Astrocyte of the spinal cord (primary cell): ENCODE measurements at regions not wholly inside any gene's neighbourhood (a gene's known extent, or its start where the extent isn't known, plus 50 kb on each side); places are given as distances from the start of the nearest gene placed in this dataset.
"Not testable (repeated sequence)": the region's sequence is repeated elsewhere in the genome, so short reads cannot be mapped to it uniquely, and the experiment has no call there.

ENCODE experiments used
- DNase-seq: peaks from one replicate; pipeline ENCODE4 v3.0.0; 2011; ENCODE audit warnings: low read depth, low spot score
- H3K4me3 ChIP-seq: 2 replicates; pipeline ENCODE4 v1.5.1; 2011; ENCODE audit warnings: low read depth, mild to moderate bottlenecking, low read length, moderate library complexity
- in situ Hi-C: cut with HindIII; loops from 2 replicates; pipeline ENCODE4 v1.10.0; 2017; ENCODE audit warnings: low sequenced_read_pairs
- TF ChIP-seq, protein P1 (sequence below): IDR thresholded peaks from 2 replicates; pipeline ENCODE4 v1.5.1; 2012; ENCODE audit warnings: low read depth, mild to moderate bottlenecking, low read length, inconsistent platforms

DNA sequence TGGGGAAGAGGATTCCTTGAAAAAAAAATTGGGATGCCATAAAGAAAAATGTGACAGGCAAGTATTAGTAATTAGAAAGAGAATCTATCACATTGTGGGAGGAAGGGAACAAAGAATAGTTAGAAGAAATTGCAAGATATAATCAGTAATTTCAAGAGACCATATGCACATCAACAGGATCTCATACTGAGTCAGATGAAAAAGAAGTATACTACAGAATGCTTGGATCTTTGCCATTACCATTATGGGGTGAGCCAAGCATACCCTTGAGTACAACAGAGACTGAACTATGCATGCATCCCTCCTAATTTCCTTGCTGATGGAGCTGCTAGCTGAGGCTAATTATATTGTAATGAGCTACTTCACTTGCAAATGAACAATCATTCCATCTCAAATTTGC lies 287.6 kb downstream of the PAPSS1 start:
- in situ Hi-C loops, result no loop called here
- DNase-seq, result peak; percentile 13
- H3K4me3 ChIP-seq, result no peak overlapping the region
- TF ChIP-seq, protein P1, sequence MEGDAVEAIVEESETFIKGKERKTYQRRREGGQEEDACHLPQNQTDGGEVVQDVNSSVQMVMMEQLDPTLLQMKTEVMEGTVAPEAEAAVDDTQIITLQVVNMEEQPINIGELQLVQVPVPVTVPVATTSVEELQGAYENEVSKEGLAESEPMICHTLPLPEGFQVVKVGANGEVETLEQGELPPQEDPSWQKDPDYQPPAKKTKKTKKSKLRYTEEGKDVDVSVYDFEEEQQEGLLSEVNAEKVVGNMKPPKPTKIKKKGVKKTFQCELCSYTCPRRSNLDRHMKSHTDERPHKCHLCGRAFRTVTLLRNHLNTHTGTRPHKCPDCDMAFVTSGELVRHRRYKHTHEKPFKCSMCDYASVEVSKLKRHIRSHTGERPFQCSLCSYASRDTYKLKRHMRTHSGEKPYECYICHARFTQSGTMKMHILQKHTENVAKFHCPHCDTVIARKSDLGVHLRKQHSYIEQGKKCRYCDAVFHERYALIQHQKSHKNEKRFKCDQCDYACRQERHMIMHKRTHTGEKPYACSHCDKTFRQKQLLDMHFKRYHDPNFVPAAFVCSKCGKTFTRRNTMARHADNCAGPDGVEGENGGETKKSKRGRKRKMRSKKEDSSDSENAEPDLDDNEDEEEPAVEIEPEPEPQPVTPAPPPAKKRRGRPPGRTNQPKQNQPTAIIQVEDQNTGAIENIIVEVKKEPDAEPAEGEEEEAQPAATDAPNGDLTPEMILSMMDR, result no peak

DNA sequence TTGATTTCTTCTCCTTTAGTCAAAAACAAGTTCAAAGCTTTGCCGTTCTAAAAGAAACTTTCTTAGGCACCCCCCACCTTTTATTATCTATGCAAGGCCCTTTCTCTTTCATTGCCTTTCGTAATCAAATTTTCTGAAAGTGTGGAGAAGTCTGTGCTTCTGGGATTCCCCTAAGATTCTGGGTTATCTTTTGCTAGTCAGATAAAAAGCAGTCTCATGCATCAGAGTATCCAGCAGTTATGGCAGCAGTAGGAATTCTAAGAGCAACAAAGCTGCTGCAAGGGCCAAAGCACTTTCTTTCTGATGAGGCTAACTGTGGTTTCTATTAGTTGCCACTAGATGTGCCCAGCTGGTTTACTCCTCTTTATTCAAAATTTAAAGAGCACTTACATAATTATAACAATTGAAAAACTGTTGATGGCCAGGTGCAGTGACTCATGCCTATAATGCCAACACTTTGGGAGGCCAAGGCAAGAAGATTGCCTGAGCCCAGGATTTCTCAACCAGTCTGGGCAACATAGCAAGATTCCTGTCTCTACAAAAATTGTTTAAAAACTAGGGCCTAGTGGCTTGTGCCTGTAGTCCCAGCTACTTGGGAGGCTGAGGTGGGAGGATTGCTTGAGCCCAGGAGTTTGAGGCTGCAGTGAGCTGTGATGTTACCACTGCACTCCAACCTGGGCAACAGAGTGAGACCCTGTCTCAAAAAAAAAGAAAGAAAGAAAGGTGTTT lies 296.2 kb downstream of the PAPSS1 start:
- no peak for DNase-seq
- in situ Hi-C loops, result no loop called here
- H3K4me3 ChIP-seq, result no peak overlapping the region
- TF ChIP-seq, protein P1, result no peak

DNA sequence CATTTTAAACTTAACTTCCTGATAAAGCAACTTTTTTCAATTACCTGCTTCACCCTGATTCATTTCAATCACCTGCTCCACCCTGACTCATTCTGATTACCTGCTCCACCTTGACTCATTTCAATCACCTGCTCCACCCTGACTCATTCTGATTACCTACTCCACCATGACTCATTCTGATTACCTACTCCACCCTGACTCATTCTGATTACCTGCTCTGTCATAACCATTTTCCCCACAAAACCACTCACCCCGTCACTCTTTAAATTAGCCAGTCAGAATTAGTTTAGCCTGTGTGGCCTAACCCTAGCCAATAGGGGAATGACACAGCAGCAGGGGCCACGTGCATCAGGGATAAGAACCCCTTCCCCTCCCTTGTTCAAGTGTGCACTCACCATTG lies 300.5 kb downstream of the PAPSS1 start:
- H3K4me3 ChIP-seq, in situ Hi-C loops, DNase-seq: not testable (repeated sequence)

DNA sequence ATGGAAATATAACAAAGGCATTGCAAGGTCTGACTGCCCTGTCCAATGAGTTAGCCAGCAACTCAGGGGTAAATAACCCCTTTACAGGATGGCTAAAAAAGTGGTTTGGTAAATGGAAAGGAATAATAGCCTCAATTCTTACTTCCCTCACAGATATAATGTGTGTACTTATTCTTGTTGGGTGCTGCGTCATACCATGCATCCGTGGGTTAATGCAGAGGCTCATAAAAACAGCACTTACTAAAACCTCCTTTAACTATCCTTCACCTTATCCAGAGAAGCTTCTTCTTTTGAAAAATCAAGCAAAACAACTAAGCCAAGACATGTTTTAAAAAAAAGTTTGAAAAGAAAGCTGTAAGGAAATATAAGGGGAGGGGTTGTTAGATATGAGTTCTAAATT lies 301.0 kb downstream of the PAPSS1 start:
- TF ChIP-seq, protein P1, result no peak
- no peak for DNase-seq
- in situ Hi-C loops, result no loop called here
- no peak overlapping the region for H3K4me3 ChIP-seq

DNA sequence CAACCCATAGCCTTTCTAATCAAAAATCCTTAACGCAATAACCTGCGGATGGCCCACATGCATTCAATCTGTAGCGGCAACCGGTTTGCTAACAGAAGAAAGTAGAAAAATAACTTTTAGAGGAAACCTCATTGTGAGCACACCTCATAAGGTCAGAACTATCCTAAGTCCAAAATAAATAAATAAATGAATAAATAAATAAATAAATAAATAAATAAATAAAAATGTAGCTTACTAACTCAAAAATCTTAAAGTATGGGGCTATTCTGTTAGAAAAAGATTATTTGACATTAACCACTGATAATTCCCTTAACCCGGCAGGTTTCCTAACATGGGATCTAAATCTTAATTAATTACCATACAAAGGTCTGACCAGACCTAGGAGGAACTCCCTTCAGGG lies 304.5 kb downstream of the PAPSS1 start:
- in situ Hi-C loops, DNase-seq, H3K4me3 ChIP-seq: not testable (repeated sequence)

DNA sequence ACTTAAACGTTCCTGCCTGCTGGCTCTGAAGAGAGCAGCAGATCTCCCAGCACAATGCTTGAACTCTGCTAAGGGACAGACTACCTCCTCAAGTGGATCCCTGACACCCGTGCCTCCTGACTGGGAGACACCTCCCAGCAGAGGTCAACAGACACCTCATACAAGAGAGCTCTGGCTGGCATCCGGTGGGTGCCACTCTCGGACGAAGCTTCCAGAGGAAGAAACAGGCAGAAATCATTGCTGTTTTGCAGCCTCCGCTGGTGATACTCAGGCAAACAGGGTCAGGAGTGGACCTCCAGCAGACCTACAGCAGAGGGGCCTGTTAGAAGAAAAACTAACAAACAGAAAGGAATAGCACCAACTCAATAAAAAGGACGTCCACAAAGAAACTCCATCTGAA lies 310.2 kb downstream of the PAPSS1 start:
- DNase-seq, H3K4me3 ChIP-seq, in situ Hi-C loops: not testable (repeated sequence)

DNA sequence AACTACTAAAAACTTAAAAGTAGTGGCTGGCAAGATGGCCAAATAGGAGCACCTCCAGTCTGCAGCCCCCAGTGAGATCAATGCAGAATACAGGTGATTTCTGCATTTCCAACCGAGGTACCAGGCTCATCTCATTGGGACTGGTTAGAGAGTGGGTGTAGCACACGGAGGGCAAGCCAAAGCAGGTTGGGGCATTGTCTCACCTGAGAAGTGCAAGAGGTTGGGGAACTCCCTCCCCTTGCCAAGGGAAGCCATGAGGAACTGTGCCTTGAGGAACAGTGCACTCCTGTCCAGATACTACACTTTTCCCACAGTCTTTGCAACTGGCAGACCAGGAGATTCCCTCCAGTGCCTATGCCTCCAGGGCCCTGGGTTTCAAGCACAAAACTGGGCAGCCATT lies 311.1 kb downstream of the PAPSS1 start:
- DNase-seq, result no peak
- in situ Hi-C loops, result no loop called here
- TF ChIP-seq, protein P1, result no peak
- no peak overlapping the region for H3K4me3 ChIP-seq

DNA sequence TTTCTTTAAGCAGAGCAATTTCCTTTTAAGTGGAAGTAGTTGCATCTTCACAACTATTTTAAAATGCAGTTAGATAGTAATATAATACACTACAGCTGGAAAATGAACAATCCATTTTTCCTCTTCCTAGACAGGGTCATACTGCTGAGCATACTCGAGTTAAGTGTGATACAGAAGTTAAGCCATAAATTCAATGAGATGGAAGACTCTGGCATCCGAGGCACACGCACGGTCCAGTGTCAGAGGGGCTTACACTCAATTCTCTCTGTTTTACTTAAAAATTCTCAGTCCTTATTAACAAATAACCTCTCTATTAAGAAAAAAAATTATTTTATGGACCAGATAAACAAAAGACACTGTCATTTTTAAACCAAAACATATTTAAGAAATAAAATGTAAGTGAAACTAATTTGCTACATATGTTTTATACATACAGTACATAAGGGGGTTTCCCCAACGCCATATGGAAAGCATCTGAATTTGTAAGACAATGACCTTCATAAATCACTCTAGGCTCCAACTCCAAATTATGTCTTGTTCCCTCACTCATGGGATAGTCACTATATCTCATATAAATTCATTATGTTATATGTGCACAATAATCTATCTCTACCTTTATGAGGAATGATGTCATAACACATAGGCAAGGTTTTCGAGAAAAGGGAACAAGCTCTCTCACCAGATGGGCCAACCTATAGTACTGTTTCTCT lies 315.3 kb downstream of the PAPSS1 start:
- TF ChIP-seq, protein P1, result no peak
- in situ Hi-C loops, result no loop called here
- no peak overlapping the region for H3K4me3 ChIP-seq
- no peak for DNase-seq
